ENCODE measurements at regions not wholly inside any gene's neighbourhood (a gene's known extent, or its start where the extent isn't known, plus 50 kb on each side); places are given as distances from the start of the nearest gene placed in this dataset.
"Not testable (repeated sequence)": the region's sequence is repeated elsewhere in the genome, so short reads cannot be mapped to it uniquely, and the experiment has no call there.

GRCh38 chr14:89537911-89538310, 120.9 kb upstream of the FOXN3 start:
- no peak overlapping the region for H3K4me3 ChIP-seq (ENCODE audit: low read depth, low read length)

DNA sequence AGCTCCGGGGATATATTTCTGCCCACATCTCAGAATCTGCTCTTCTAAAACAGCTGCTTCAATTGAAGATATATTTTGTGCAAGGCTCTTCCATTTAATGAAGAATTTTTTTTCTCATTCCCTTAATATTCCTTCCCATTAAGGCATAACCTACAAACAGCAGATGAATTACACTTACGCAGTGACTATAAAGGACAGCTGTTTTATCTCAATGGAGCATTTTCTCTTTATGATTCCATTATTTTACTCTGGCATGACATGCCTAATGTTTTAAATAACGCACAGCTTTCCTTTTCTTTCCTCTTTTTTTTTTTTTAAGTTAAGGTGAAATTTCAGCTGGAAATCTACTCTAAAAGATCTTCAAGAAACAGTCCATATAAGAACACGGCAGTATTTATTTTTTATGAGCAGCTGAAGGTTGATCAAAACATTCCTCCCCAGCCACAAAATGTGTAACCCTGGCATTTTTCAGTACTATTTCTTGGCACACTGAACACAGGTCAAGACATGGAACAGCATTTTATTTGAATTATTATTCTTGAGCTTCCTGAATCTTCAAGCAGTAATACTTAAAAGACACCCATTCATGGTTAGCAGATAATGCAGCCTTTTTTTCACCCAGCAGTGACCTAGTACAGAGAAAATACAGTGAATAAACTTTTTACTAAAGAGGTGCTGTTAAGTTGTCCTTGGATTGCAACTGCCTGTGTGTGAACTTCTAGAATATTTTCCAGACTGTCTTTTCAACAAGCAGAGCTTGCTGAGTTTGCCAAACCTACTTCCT, 118.1 kb upstream of the FOXN3 start:
- H3K4me3 ChIP-seq (ENCODE audit: low read depth, low read length) = no peak overlapping the region

- no peak overlapping the region for H3K4me3 ChIP-seq (ENCODE audit: low read depth, low read length)
Observed at GRCh38 chr14:89533766-89534165, 116.7 kb upstream of the FOXN3 start.

GRCh38 chr14:89533136-89533535, 116.1 kb upstream of the FOXN3 start:
- no peak overlapping the region for H3K4me3 ChIP-seq (ENCODE audit: low read depth, low read length)

GRCh38 chr14:89531661-89532335, 114.8 kb upstream of the FOXN3 start:
- no peak overlapping the region for H3K4me3 ChIP-seq (ENCODE audit: low read depth, low read length)

DNA sequence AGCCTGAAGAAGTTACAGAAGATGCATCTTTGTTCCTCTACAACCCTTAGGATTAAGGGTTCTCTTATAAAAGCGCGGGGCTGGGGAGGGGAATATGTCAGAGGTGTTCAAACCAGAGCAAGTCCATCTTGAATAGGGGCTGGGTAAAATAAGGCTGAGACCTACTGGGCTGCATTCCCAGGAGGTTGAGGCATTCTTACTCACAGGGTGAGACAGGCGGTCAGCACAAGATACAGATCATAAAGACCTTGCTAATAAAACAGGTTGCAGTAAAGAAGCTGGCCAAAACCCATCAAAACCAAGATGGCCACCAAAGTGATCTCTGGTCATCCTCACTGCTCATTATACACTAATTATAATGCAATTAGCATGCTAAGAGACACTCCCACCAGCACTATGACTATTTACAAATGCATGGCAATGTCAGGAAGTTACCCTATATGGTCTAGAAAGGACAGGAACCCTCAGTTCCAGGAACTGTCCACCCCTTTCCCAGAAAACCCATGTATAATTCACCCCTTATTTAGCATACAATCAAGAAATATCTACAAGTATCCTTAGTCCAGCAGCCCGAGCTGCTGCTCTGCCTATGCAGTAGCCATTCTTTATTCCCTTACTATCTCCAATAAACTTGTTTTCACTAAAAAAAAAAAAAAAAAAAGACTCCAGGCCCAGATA, 108.1 kb upstream of the FOXN3 start:
- no peak overlapping the region for H3K4me3 ChIP-seq (ENCODE audit: low read depth, low read length)

DNA sequence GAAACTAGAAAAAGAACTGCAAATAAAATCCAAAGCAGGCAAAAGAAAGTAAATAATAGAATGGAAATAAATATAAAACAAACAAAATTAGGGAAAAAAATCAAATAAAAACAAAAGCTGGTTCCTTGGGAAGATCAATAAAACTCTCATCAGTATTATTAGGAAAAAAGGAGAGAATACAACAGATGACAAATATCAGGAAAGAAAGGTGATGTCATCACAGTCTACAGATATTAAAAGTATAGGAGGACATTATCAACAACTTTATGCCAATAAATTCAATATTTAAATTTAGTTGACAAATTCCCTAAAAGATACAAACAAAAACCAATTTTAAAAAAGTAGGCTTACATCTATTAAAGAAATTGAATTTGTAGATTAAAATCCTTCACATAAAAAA, 107.4 kb upstream of the FOXN3 start:
- no peak overlapping the region for H3K4me3 ChIP-seq (ENCODE audit: low read depth, low read length)

GRCh38 chr14:89521988-89522387, 105.0 kb upstream of the FOXN3 start:
- no peak overlapping the region for H3K4me3 ChIP-seq (ENCODE audit: low read depth, low read length)

DNA sequence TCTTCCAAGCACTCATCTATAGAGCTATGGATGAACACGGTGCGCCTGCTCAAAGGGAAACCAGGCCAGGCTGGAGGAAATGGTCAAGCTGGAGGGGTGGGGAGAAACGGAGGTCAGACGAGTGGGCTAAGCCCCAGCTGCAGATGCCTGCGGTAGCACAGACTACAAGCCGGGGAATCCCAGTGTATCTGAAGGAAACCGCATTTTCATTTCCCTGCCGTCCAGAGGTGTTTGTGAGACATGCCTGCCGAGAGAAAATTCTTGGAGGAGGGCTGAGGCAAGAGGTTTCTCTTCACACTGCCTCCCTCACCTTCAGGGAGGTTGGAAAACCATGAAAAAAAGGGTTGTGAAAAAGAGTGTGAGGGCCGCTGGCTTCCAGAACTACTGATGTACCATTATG, 102.0 kb upstream of the FOXN3 start:
- no peak overlapping the region for H3K4me3 ChIP-seq (ENCODE audit: low read depth, low read length)

- H3K4me3 ChIP-seq (ENCODE audit: low read depth, low read length) = no peak overlapping the region
Observed at GRCh38 chr14:89516173-89516572, 99.1 kb upstream of the FOXN3 start.

GRCh38 chr14:89514601-89515000, 97.6 kb upstream of the FOXN3 start:
- no peak overlapping the region for H3K4me3 ChIP-seq (ENCODE audit: low read depth, low read length)

DNA sequence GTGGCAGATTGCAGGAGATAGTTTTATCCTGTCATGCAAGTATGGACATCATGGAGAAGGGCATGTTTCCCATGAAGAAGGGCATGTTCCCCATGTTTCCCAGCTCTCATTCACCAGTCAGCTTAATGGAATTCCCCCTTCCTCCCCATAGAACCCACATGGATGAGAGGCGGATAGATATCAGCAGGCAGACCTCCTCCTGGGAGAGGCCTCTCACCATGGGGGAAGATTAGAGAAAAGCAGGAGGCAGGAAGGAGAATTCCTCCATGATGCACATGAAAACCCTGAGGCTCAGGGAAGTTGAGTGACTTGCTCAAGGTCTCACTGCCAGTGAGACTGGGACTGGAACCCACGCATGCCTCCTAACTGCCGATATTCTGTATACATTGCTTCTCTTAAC, 92.9 kb upstream of the FOXN3 start:
- H3K4me3 ChIP-seq (ENCODE audit: low read depth, low read length) = no peak overlapping the region

GRCh38 chr14:89508863-89509262, 91.8 kb upstream of the FOXN3 start:
- no peak overlapping the region for H3K4me3 ChIP-seq (ENCODE audit: low read depth, low read length)

DNA sequence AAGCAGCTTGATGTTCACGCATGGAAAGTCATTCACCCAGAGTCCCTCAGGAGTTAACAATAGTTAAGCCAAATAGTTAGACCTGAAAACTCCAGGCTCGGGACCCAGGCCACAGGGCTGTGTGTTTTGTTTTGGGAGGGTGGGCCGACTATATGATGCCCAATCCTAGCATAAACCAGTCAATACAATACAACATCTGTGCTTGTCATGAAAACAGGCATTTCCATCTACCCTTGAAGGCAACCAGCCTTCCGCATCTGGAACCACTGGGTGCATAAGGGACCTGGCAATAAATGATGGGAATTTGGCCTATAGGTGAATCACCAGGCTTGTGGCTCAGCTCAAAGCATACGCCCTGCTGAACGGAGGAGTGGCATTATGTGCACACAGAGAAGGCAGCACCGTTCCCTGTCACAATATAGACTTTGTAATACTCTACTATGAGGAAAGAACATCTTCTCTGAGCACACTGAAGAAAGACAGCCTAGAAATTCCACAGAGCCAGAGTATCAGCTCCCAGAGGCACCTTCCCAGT, 91.0 kb upstream of the FOXN3 start:
- H3K4me3 ChIP-seq (ENCODE audit: low read depth, low read length) = no peak overlapping the region

- no peak overlapping the region for H3K4me3 ChIP-seq (ENCODE audit: low read depth, low read length)
Observed at GRCh38 chr14:89507521-89507920, 90.5 kb upstream of the FOXN3 start.

DNA sequence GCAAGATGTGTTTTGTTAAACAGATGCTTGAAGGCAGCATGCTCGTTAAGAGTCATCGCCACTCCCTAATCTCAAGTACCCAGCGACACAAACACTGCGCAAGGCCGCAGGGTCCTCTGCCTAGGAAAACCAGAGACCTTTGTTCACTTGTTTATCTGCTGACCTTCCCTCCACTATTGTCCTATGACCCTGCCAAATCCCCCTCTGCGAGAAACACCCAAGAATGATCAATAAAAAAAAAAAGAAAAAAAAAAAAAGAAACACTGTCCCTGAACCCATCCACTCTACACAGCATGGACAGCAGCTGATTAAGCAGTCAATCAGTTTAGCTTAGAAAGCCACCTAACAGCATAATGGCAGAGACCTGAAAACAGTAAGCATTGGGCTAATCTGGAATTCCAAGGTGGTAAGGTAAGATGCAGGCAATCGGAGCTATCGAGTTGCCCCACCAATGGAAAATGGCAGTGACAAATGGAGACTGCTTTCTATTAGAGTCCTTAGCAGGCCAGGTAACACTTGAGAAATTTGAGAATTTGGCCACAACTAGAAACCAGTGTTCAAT, 89.9 kb upstream of the FOXN3 start:
- H3K4me3 ChIP-seq (ENCODE audit: low read depth, low read length) = not testable (repeated sequence)

DNA sequence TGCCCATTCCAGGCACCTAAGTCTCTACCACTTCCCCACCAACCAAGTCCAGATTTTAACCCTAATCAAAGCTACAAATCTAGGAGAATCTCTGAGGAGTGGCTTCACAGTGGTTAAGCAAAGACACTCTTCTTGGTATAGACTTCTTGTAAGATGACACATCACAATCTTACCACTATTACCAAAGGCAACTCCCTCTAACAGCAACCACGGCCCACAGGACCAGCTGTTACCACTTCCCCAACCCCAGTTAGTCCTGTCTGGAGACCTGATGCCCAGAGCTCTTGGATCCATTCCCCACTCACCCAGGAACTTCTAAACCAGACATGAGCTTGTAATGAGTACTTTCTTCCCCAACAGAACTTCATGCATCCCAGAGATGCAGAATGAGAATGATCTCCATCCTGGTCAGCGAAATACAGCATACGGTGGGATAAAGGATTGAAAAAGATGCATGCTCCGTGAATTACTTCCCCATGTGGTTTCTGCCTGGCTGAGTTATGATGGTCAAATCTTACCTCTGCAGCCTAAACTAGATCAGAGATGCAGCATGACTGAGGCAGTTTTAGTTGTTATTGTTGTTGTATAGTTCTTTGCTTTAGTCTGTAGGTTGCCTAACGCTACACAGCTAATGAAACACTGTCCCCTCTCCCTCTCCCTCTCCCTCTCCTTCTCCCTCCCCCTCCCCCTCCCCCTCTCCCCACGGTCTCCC, 87.7 kb upstream of the FOXN3 start:
- H3K4me3 ChIP-seq (ENCODE audit: low read depth, low read length) = no peak overlapping the region

GRCh38 chr14:89504091-89504490, 87.1 kb upstream of the FOXN3 start:
- no peak overlapping the region for H3K4me3 ChIP-seq (ENCODE audit: low read depth, low read length)

GRCh38 chr14:89503431-89503996, 86.5 kb upstream of the FOXN3 start:
- H3K4me3 ChIP-seq (ENCODE audit: low read depth, low read length) = no peak overlapping the region

DNA sequence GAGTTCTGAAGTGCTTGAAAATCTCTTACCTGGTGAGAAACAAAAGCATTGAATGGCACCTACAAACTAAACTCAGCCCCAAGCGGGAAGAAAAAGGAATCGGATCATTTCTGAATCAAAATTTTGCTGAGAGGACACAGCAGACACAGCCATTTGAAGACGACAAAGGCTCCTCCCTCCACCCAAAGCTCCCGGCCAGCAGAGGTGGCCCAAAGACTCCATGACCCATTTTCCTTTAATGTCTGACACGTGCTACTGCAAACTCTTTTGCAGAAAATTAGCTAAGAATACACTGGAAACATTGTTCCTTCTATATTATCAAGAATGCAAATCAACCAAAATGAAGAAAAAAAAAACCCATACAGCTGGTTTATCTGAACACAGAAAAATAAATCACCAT, 85.9 kb upstream of the FOXN3 start:
- no peak overlapping the region for H3K4me3 ChIP-seq (ENCODE audit: low read depth, low read length)

- H3K4me3 ChIP-seq (ENCODE audit: low read depth, low read length) = no peak overlapping the region
Observed at GRCh38 chr14:89501381-89501780, 84.3 kb upstream of the FOXN3 start.
